Raji (cell line): ENCODE measurements at regions not wholly inside any gene's neighbourhood (a gene's known extent, or its start where the extent isn't known, plus 50 kb on each side); places are given as distances from the start of the nearest gene placed in this dataset.

Experiments
- POLR2A ChIP-seq: IDR thresholded peaks from 2 replicates; pipeline ENCODE4 v1.6.1; 2011; ENCODE audit warnings: low read depth, low read length, control low read depth; ENCODE audit not compliant: insufficient read depth

DNA sequence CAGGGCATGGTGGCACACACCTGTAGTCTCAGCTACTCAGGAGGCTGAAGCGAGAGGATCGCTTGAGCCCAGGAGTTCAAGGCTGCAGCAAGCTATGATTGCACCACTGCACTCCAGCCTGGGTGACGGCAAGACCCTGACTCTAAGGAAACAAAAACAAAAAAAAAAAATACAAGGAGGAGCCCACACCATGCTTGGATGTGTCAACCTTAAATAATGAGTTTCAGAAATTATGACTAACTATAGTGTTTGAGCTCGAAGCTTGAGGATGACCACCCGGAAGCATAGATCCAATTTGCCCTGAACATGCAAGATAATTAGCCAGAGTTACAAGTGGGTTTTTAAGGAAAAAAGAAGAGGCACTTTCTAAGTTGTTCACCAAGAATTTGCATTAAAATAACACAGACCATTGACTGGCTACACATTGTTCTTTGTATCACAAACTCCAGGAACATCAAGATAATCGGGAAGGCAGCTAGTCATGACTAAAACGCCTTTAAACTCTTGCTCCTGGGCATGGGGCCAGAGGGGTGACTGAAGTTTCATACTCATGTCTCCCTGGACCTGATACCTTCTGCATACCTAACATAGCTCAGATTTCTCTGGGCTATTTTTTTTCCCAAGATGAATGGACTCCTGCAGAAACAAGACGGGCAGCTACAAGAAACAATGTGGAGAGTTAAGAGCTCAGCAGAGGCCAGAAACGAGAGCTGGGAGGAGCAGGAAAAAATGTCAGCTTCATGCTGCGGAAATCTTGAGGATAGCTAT lies 289.6 kb downstream of the PREX1 start:
- no peak for TF ChIP-seq POLR2A

DNA sequence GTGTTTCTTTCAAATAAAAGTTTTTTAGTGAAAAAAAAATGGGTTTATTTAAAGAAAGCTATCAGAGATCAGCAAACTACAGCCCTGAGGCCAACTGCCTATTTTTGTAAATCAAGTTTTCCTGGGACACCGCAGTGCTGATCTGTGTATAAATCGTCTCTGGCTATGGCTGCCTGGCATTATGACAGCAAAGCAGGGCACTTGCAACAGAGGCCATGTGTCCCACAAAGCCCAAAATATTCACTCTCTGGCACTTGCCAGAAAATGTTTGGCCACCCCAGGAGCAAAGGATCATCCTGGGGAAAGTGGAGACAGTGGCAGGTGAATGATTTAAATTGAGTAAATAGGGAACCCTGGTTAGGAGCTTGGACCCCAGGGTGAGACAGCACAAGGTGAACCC lies 291.6 kb downstream of the PREX1 start:
- no peak for TF ChIP-seq POLR2A

DNA sequence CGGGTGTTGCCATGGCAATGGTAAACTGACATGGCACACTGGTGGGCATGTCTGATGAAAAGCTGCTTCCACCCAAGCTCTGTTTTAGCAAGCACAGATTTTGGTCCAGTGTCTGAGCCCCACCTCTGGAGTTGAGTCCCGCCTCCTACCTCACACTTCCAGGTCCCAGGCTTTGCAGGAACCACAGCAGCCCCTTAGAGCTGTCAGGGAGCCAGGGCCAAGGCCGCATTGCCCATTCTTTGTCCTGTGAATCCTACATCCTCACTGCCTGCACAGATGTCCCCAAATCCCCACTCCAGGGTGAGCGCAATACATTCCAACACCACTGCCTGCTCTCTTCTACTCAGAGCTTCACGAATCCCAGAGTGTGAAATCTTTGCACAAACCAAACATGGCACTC lies 292.2 kb downstream of the PREX1 start:
- no peak for TF ChIP-seq POLR2A

DNA sequence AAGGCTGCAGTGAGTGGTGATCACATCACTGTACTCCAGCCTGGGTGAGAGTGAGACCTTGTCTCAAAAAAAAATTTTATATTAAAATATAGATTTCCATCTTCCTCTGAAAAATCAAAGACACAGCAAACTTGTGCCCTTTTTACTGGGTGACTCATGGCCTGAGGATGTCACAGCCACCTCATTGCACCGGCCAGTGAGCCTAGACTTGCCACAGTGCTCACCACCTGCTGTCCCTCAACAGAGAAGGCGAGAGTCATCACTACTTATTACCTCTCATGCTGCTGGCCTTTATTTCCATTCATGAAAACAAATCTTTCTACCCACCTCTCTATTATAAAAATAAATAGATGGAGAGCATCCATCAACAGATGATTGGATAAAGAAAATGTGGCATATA lies 295.8 kb downstream of the PREX1 start:
- TF ChIP-seq POLR2A = no peak

DNA sequence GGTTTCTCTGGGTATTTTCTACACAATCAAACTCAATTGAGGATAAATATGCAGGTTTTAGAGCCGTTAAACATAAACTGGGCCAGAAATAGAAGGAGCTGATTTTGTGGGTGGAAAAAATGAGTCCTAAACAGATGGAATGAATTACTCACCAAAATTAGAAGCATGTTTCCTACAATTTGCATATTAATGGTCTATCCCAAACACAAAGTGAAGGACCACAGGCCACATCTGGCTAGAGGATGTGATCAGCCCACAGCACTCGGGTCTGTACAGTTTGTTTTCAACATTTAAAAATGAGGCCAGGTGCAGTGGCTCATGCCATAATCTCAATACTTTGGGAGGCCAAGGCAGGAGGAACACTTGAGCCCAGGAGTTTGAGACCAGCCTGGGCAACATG lies 296.3 kb downstream of the PREX1 start:
- no peak for TF ChIP-seq POLR2A

DNA sequence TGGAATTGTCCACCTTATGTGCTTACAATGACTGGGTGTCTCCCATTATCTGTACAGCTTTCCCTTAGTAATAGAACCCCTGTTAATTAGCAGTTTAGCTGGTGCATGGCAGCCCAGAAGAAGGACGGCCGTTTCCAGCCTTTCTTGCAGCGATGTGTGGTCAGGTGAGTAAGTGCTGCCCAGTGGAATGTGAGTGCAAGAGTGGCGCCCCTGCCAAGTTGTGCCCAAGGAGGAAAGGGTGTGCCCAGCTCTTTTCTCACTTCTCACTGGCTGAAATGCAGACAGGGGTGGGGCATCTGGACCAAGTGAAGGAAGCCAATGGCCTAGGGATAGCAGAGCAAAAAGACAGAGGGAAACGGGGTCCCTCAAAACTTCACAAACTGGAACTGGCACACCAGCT lies 296.8 kb downstream of the PREX1 start:
- no peak for TF ChIP-seq POLR2A

DNA sequence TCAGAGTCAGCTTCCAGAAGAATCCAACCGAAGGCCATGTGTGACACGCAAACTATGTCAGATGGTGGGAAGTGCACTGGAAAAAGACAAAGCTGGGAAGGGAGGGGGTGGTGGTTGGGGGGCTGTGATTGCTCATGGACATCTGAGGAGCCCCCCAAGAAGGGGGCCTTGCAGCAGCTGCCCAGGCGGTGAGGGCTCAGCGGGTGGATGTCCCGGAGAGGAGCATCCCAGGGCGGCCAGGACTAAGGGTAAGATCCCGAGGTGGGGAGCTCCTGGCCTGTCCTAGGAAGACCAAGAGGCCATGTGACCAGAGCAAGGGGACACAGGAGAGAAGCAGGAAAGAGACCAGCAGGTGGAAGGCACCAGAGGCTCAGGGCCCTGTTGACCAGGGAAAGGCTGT lies 299.5 kb downstream of the PREX1 start:
- no peak for TF ChIP-seq POLR2A

DNA sequence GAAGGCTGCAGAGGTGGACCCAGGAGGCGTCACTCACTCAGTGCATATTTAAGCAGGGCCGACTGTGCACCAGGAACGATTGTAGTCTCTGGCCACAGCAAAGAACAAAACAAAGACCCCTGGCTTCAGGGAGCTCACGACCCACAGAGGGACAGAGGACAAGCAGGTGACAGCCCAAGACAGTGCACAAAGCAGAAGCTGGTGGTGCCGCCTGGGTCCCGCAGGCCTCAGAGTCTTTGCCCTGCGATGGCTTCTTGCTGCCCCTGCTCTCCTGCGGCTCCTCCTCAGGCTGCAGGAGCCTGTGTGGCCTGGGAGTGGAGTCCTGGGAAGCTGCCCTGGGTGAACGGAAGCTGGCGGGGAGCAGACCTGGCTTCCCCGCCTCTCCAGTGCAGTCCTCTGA lies 300.0 kb downstream of the PREX1 start:
- TF ChIP-seq POLR2A = no peak

DNA sequence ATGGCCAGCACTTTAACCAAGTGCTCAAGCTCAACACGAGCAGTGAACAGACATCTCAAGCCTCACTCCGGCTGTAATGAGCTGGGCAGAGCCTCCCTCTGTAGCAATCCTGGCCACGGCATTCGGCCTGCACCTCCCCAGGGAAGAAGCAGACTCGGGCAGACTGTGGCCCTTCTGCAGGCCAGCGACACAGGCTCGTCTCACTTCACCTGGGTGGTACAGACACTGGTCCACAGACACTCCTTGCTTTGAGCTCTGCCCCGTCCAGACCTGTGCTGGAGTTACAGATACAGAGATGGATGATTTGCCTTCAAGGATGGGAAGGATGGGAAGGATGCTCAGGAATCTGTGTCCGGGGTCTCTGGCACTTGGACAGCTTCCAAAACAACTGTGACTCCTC lies 300.9 kb downstream of the PREX1 start:
- TF ChIP-seq POLR2A = no peak

DNA sequence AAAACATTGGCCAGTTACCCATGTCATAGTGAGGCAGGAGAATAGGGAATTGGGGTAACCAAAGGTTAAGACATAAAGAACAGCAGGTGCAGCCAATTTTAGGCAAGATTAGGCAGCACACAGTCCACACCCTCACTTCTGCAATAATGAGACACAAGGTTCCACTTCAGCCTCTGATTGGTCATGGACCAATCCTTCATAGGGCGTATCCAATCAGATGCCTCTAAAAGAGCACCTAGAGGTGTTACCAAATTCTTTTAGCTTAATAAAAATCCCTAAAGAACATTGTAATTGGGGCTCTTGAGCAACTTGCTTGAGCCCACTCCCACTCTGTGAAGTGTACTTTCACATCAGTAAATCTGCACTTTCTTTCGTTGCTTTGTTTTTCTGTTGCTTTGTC lies 302.4 kb downstream of the PREX1 start:
- no peak for TF ChIP-seq POLR2A

DNA sequence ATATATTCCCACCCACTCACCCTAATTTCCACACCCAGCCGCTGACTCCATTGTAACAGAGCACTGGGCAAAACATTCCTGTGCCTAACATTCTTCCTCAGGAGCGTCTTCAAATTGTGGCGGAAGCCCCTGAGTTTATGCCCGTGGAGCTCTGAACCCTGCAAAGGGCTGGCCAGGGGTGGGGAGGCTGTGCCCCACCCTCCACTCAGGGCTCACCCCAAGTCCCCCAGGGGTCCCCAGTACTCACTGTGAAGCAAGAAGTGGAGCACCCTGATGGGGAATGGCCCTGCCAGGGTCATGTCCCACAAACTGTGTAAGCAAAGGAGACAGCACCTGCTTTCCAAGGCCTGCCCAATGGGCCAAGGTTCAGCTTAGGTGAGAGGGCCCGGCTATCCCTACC lies 303.2 kb downstream of the PREX1 start:
- TF ChIP-seq POLR2A = no peak

DNA sequence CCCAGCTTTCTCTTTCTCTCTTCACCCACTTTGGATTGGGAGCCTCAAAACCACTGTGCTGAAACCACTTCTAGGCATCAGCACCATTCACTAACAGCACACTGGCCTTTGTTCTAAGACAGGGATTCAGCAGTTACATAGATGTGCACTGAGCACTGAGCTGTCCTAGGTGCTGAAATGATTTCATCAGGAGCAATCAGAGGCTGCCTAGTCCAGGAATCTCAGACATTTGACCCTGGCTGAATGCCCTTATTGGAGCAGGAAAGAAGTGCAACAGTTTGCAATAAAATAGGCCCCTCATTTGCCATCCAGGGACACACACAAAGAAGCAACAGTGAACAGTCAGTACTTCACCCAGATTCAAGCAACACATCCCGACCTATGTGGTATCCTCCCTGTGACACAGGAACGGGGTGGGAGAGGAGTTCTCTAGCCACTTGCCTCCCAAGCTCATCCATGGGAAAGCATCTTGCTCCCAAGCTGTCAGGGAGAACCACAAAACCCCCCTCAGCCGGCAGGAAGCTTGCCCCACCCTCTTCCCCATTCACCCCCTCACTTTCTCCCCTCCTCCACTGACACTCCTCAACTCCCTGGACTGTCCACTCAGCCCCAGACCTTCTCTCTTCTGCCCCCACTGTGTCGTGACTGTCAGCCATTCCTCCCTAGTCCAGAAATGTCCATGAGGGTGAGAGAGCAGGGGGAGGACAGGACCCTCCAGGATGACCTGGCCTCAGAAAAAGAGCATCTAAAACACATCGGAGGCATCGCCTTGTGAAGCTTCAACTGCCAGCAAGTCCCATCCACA lies 304.4 kb downstream of the PREX1 start:
- TF ChIP-seq POLR2A = no peak

DNA sequence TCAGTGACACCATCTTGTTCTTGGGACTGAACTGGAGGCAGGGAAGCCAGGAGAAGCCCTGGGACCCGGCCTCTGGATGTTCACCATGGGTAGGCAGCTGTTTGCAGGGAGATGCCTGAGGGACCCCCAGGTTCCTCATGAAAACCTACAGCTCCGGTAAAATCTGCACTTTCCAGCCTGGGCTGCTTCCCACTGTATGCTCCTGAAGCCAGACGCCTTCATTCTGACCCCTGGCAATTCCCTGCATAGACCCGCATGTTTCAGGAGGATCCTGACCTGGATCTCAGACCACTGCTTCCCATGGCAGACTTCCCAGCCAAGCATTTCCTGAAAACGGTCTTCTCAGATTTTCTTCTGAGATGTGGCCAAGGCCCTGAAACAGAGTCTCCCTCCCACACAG lies 306.7 kb downstream of the PREX1 start:
- no peak for TF ChIP-seq POLR2A

DNA sequence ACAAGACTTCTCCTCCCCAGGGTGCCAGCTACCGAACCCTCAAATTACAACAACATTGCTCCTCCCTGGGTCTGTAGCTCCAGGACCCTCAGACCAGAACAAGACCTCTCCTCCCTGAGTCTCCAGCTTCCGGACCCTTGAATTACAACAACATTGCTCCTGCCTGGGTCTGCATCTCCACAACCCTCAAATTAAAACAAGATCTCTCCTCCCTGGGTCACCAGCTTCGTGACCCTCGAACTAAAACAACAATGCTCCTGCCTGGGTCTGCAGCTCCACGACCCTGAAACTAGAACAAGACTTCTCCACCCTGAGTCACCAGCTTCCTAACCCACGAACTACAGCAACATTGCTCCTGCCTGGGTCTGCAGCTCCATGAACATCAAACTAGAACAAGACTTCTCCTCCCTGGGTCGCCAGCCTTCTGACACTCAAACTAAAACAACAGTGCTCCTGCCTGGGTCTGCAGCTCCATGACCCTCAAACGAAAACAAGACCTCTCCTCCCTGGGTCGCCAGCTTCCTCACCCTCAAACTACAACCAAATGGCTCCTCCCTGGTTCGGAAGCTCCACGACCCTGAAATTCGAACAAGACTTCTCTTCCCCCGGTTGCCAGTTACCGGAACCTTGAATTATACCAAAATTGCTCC lies 324.5 kb downstream of the PREX1 start:
- no peak for TF ChIP-seq POLR2A

DNA sequence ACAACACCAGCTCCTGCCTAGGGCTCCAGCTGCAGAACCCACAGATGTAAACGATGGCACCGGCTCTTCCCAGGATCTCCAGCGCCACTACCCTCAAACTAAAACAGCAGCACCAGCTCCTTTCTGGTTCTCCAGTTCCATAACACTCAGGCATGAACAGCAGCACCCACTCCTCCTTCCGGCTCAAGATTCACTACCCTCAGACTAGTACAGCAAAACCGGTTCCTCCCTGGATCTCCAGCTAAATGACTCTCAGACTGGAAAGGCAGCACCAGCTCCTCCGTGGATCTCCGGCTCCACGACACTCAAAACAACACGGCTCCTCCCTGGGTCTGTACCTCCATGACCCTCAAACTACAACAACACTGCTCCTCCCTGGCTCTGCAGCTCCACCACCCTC lies 325.0 kb downstream of the PREX1 start:
- TF ChIP-seq POLR2A = no peak

DNA sequence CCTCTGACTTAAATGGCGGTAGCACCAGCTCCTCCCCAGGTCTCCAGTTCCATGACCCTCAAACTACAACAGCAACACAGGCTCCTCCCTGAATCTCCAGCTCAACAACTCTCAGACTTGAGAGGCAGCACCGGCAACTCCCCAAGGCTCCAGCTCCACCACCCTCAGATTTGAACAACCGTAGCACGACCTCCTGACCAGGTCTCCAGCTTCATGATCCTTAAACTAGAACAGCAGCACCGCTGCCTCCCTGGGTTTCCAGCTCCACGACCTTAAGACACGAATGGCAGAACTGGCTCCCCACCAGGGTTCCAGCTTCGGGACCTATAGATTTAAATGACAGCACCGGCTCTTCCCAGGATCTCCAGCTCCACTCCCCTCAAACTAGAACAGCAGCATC lies 325.8 kb downstream of the PREX1 start:
- TF ChIP-seq POLR2A = no peak
